GM21619 (cell line): ENCODE measurements at regions not wholly inside any gene's neighbourhood (a gene's known extent, or its start where the extent isn't known, plus 50 kb on each side); places are given as distances from the start of the nearest gene placed in this dataset.
A peak's percentile ranks its signal among the peaks of the same experiment; 100 is the strongest.

ENCODE experiments used
- ATAC-seq: cut with Tn5 transposase; IDR thresholded peaks from one replicate; pipeline ENCODE4 v1.9.1; 2021; ENCODE audit not compliant: unreplicated experiment

DNA sequence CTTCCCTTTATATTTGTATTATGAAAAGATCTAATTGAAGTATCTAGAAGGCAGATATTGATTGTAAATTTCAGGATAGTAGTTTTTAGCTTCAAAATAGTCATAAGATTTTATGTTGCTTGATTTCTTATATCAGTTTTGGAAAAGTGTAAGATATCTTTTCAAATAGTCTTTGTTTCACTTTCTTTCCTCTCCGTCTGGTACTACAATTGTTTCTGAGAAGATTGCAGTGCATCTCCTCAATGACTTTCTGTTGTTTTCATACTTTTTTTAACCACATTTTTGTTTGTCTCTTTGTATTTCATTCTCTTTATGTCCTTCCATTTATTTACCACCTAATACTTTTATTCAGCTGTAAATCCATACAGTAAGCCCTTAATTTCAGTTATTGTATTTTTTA, 964.6 kb upstream of the B3GALT2 start:
- ATAC-seq: no peak

DNA sequence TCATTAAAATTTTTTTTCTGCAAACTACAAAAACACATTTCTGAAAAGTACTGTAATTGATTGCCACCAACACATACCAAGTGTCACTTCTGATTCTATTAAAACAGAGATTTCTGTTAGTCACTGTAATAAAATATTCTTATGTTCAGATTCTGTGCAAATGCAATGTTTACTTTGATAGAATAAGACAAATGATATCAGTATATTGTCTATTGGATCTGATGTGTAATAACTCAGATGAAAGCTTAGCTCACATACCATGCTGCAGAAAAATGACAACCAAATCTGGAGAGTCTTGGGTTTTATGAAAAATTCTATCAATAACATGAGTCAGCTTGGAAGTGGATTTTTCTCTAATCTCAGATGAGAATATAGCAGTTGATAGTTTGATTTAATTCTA, 963.8 kb upstream of the B3GALT2 start:
- ATAC-seq: no peak

DNA sequence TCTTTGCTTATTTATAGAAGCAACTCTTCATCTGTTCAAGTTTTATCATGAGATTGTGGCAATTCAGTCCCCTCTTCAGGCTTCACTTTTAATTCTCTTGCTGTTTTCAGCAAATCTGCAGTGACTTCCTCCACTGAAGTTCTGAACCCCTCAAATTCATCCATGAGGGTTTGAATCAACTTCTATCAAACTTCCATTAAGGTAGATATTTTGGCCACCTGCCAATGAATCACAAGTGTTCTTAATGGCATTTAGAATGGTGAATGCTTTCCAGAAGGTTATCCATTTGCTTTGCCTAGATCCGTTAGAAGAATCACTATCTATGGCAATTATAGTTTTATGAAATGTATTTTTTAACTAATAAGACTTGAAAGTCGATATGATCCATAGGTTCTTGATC, 946.7 kb upstream of the B3GALT2 start:
- no peak for ATAC-seq

DNA sequence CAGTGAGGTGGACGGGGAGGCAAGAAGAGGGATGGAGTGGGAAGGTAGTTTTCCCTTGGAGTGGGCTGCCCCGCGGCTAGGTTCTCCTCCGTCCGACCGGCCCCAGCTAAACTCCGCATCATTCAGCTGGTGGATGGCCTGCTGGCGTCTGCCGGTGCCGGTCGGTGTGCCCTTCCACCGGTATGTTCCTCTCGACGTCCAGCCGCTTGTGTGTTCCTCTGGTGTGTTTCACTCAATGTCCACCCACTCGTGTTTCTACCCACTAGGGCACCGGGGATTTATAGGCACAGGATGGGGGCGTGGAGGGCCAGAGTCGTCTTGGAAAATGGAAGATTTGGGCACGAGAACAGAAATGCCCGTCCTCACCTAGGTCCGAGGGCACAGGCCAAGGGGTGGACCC, 931.7 kb upstream of the B3GALT2 start:
- no peak for ATAC-seq

DNA sequence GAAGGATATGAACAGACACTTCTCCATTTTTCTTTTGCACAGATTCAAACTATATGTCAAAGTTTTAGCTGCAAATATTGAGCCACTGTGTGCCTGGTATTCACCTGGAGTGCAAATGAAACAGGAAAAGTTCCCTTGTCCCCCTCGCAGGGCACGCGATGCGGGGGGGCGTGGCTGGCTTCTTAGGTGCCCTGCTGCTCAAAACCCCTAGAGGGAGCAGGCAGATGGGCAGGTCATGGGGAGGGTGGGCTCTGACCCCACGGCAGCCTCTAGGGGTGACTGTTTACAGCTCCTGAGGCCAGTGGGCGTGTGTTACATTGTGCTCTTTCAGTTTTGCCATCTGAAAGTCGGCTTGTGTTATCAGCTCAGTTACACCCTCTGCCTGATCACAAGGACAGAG, 931.2 kb upstream of the B3GALT2 start:
- ATAC-seq: no peak

DNA sequence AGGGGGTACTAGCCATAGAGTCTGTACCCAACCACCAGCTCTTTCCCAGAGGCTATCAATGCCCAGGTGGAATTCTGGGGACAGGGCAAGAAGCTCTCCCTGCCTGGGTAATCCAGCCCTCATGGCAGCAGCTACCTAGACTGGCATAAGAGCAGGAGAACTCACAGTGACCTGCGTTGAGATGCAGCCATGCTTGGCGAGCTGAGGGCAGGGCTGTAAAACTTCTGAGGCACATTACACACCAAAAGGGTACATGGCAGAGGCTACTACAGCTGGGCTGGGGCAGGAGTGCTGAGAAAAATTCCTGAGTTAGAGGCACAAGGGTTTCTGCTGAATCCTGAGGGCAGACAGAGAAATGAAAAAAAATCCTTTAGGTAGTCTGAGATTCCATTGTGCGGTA, 927.9 kb upstream of the B3GALT2 start:
- ATAC-seq: no peak

DNA sequence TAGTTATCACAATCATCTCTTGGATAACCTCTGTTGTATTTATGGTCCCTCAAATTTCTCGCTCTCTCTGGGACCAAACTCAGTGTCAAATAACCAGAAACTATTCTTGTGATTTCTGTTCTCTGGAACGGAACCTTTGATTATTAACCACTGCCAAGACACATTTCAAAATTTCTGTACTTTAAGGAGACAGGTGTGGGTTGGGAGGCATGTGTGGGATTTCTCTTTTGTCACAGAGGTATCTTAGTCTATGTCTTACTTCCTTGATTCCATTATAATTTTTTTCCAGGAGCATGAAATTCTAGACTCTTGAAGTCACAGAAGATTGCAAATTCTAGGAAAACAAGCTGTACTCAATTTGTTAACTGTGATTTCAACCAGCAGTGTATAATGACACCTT, 919.0 kb upstream of the B3GALT2 start:
- ATAC-seq: no peak

DNA sequence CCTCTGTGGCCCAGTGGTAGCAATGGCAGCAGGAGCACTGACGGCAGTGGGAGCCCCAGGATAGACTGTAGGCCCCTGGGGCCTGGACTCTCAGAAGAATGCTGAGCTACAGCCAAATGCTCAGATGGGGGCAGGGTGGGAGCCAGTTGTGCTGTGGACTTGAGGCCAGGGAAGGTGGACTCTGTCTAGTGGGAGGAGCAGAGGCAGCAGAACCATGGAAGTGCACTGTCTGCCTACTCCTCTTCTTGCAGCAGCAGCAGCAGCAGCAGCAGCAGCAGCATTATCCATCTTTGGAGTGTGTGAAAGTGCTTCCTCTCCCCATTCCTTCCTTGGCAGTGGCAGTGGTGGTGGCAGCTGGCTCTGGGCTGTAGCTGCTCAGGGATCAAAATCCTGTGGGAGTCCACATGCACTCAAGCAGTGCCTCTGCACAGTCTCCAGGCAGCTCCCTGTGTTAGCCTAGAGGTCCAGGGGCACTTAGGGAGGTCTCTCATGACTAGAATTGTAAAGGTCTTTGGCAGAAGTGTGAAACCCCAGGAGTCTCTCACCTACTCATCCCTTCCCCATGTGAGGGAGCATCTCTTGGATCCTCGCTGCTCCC, 917.9 kb upstream of the B3GALT2 start:
- ATAC-seq: no peak

DNA sequence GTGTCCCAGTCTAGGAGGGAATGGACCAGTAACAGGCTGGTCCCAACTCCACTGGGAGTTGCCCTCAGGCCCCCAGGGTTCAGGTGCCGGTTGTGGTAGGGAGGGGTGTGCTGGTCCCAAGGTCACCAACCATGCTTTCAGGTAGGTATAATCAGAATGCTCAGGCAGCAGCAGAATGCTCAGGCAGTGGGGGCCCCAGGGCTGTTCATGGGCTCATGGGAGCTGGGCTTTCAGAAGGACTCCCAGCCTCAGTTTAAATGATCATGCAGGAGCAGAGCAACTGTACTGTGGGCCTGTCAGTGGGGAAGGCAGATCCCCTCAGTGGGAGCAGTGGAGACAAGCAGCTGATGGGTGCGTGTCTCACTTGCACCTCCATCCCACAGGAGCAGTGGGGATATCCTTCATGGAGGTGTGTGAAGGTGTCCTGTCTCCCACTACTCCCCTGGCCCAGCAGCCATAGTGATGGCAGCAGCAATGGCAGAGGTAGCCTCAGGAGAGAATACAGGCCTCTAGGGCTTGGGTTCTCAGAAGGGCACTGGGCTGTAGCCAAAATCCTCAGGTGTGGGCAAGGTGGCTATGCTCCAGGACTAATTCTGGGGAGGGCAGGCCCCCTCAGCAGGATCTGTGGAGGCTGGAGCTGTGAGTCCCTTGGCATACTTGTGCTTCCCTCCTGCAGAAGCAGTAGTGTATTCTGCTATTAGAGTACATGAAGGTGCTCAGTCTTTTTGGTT, 917.3 kb upstream of the B3GALT2 start:
- no peak for ATAC-seq

DNA sequence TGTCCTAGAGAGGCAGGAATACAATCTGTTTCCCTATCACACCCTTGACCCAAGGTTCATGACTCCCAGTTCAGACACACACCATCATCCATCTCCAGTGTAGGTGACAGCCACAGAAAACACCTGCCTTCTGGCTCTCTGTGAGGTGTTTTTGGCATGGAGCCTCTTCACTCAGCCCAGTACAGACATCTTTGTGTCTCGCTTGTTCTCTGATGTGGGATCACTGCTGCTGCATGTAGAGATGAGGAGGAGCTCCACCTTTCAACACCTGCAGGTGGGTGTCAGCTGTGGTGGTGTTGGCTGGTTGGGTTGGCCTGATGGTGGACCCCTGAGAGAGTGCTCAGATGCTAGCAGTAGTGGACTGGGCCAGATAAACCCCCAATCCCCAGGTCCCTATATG, 916.7 kb upstream of the B3GALT2 start:
- no peak for ATAC-seq

DNA sequence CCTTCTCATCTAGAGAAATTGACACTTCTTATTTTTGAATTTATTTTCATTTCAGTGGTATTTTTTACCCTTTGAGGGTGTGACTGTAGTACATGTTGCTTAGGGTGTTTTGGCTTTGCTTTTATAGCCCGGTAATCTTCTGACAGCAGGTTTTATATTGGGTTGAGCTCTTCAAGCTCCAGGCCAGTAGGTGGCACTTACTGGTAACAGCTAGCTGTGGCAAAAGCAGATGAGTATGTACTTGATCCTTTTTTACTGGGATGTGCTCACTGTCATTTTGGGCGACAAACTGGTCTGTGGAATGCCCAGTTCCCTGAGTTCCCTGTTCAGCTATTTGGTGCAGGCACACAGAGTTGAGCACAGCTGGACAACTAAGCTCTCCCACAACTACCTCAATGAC, 916.2 kb upstream of the B3GALT2 start:
- ATAC-seq: no peak

DNA sequence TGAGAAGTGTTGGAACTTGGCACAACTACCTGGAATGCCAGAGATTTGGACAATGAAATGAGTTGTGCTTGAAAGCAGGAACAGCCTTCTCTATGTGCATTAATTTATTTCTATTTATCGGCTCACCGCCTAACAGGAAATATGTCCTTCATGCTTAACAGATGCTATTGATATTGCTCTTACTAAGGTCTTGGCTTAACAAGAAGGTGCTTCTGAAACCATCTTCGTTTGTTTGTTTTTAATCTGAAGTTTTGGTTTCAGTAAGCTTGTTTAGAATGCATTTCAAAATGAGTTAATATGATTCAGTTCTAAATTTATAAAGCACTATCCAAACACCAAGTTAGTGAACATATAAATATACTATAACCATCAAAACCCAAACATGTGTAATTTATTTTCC, 898.3 kb upstream of the B3GALT2 start:
- no peak for ATAC-seq

DNA sequence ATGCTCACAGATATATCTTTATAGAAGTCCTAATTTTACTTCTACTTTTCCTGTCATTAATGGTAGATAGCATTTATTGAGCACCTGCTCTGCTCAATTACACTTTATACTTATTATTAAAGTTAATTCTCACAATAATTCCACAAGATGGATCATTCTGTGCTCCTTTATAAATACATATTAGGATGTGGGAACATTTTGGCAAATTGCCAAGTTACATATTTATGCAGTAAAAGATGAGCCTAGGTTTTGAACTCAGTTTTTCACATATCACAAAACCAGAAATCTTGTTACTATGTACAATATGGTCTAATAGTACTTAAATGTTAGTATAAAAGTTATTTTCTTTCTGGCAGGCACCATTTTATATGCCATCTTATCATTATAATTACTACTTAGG, 895.0 kb upstream of the B3GALT2 start:
- ATAC-seq: no peak

DNA sequence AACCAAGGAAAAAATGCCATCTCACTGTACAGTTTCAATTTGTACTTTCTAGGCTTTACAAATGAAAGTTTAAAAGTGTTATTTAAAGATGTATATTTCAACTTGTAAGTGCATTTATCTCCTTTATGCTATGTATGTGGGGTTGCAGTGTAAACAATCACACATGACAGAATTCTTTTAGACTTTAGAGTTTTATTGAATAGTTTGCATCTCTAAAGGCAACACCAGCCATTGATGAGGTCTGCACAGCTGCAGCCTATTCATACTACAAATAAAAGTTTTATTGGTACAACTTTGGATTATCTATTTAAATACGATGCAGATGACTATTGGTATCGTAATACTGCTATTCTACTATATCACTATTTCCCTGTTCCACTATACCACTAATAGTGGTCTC, 894.4 kb upstream of the B3GALT2 start:
- no peak for ATAC-seq

DNA sequence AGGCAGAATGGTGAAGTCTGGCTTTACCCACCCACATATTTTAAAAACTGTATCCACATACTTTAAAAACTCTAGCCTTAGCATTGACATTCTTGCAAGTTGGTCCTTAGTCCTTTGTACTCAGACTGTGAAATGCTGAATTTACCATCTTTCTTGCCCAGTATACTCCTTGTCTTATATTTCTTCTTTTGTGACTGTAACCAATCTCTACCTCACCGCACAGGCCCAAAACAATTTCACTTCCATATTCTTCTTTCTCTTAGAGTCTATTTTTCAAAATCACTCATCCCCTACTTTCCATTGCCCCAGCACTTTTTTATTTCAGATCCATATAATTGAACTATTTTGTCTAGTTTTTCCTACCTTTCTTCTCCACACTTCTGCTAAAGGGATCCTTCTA, 892.4 kb upstream of the B3GALT2 start:
- ATAC-seq: peak; percentile 68

DNA sequence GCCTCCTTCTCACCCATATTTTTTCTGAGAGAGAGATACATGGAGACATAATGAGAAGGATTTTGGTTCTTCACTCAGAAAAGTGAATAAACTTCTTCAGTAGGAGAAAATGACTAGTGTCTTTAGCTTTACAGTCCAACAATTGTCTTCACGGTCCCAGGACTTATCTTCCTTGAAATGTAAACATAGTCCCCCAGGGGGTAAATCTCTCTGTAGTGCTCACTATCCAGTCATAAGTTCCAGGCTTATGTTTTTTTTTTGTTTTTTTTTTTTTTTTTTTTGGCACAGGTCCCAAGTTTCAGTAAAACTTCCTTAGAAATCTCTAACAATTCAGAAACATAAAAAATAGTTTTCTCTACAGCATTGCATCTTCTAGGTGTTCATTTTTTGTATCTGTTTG, 890.2 kb upstream of the B3GALT2 start:
- ATAC-seq: no peak

DNA sequence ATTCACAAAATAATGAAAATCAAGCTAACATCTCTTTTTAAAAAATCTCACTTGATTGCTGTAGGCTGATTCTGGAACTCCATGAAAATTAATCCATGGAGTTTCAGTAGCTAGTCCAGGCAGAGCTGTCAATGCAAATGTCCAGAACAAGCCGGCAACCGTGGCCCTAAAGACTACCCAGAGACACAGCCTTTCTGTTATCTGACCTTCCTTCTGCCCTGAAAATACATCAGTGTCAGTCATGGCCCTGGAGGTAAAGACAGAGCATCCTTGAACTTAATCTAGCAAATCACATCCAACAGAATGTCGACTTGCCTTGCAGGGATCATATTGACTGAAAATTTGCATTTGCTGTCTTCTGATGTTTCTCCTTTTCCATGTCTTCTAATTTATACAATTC, 887.4 kb upstream of the B3GALT2 start:
- ATAC-seq: no peak

DNA sequence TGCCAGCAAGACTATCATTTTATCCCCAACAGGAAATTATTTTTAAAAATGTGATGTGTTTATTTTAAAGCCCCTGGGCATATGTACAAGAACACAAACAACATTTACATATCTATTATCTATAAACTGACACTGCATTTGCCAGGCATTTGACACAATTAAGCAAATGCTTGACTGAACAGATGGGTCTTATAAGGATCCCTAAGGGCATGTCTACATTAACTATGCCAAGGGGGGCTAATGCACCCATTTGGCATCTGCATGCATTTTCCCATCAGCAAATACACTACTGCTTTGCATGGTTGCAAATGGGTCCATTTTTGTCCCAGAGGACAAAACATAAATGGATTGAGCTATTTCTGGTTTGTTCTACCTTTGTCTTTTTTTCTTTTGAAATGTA, 884.8 kb upstream of the B3GALT2 start:
- no peak for ATAC-seq

DNA sequence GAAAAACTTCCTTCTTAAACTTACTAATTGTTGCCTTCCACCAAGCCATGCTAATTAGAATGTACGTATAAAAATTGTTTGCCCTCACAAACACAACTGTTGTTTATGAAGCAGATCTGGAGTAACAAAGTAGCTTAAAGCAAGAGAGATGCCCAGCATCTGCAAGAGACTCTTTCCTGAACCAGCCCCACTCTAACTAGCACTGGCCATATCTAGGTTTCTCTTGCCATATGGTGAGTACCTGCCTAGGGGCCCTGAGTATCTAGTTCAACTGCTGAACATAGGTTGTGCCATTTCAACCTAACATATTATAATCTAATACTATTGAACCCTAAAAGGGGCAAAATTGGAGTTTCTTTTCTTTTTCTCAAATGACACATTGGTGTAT, 883.4 kb upstream of the B3GALT2 start:
- ATAC-seq: no peak

DNA sequence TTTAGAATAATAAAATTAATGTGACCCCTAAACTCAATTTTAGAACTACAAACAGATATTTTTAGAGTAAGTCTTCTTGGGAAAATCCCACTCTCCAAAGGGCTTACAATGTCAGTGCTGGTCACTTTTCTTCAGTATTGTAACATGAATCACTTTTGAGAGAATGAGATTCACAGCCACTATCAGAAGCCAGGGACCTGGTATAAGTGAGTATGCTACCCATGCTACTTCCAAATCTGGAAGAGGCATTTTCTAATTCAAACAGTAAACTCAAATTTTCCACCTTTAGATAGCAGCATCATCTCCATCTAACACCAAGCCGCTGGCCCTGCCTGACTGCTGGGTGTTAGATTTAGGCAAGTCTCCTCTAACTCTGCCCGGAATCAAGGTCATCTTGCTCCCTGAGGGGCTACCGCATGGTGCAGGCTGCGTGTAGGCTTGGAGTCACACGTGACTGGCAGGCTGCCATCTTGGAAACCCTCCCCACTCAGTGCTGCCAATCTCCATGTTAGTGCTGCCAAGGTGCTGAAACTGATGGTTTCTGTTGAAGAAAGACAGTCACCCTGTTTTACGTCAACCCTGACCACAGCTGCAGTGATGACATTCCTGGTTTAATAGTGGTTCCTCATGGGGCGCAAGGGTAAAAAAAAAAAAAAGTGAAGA, 882.9 kb upstream of the B3GALT2 start:
- ATAC-seq: no peak

DNA sequence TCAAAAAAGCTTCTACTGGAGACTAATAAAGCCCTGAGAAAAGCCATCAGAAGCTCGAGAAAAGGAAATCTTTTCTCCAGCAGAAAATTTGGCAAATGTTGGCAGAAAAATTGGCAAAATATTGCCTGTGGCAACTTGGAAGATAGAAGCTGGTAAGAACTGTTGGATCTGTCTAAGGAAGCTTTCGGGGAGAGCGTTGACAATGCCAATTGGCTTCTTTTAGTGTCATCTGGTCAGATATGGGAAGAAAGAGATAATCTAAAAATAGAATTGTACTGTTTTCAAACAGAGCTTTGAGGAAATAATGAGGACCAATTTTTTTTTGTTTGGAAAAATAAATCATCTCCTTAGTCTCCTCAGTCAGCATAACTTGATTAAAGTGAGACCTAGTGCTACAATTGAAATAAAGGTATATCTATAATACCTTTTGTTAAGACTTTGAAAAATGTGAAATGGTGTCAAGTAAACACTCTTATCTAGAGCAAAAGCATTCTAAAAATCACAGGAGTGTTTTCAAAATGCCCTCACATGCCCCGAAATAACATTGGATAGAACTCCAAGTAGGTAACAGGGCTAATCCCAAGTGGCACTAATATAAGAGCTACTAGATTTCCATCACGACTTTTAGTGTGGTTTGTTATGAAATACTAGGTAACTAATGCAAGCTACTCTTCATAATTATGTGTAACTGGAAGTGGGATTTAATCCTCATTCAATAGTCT, 882.2 kb upstream of the B3GALT2 start:
- ATAC-seq: no peak

DNA sequence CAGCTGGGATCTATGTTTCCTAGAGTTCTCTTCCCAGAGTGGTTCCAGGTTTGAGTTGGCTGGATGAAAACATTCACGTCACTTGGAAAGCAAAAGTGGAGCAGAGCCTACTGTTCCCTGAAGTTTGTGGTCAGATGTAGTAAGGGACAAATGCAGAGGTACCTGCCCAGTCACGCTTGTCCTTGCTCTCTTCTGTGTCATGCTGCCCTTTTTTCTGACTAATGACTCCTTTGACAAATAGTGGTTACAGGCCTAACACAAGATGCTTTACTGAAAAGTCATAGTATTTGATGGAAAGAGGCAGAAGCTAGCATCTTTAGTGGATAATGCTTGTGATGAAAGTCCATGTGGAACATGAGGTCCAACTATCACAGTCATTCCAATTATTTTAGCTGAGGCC, 881.4 kb upstream of the B3GALT2 start:
- no peak for ATAC-seq
